Gastroesophageal sphincter (tissue), 3 donors: ENCODE measurements at regions not wholly inside any gene's neighbourhood (a gene's known extent, or its start where the extent isn't known, plus 50 kb on each side); places are given as distances from the start of the nearest gene placed in this dataset.

Experiments used
- EP300 ChIP-seq: sonication (generic); formaldehyde crosslinking; IDR thresholded peaks from one replicate; pipeline ENCODE4 v1.6.1; 2017; ENCODE audit warnings: antibody characterized with exemption, mild to moderate bottlenecking
- POLR2A ChIP-seq, 2 donors: fragments of 450-650 bp; IDR thresholded peaks; one replicate each; pipeline ENCODE4 v1.6.1; 2017; ENCODE audit warnings: antibody characterized with exemption in 2 of 2, mild to moderate bottlenecking in 2 of 2, moderate library complexity in 1 of 2
- POLR2AphosphoS5 ChIP-seq: sonication (generic); formaldehyde crosslinking; IDR thresholded peaks from one replicate; pipeline ENCODE4 v1.6.1; 2017; ENCODE audit warnings: antibody characterized with exemption
- TF ChIP-seq, protein P1 (sequence below), 4 experiments: fragments of 200-600 bp in 2 of 4; fragments of 450-650 bp in 2 of 4; sonication (generic) in 1 of 4; IDR thresholded peaks; one replicate each; pipeline ENCODE4 v1.5.1; 2017 to 2019; ENCODE audit warnings: antibody characterized with exemption in 4 of 4, mild to moderate bottlenecking in 2 of 4, moderate library complexity in 2 of 4

- TF ChIP-seq, protein P1, sequence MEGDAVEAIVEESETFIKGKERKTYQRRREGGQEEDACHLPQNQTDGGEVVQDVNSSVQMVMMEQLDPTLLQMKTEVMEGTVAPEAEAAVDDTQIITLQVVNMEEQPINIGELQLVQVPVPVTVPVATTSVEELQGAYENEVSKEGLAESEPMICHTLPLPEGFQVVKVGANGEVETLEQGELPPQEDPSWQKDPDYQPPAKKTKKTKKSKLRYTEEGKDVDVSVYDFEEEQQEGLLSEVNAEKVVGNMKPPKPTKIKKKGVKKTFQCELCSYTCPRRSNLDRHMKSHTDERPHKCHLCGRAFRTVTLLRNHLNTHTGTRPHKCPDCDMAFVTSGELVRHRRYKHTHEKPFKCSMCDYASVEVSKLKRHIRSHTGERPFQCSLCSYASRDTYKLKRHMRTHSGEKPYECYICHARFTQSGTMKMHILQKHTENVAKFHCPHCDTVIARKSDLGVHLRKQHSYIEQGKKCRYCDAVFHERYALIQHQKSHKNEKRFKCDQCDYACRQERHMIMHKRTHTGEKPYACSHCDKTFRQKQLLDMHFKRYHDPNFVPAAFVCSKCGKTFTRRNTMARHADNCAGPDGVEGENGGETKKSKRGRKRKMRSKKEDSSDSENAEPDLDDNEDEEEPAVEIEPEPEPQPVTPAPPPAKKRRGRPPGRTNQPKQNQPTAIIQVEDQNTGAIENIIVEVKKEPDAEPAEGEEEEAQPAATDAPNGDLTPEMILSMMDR (IDR thresholded peaks at IDR 0.05) = no peak
- TF ChIP-seq EP300 (no peak), POLR2A (IDR thresholded peaks at IDR 0.05) (no peak), POLR2AphosphoS5 (no peak)
Measured at GRCh38 chr12:20142316-20142715, 226.0 kb upstream of the PDE3A start.
